Activated CD8-positive, alpha-beta memory T cell treated with anti-CD3 and anti-CD28 coated beads for 1 hour (primary cell): ENCODE measurements at regions not wholly inside any gene's neighbourhood (a gene's known extent, or its start where the extent isn't known, plus 50 kb on each side); places are given as distances from the start of the nearest gene placed in this dataset.
"Not testable (repeated sequence)": the region's sequence is repeated elsewhere in the genome, so short reads cannot be mapped to it uniquely, and the experiment has no call there.

Source experiments
- DNase-seq, 2 donors: peaks; one replicate each; pipeline ENCODE4 v3.0.0-alpha.2; 2020; ENCODE audit warnings: low read depth in 1 of 2; ENCODE audit errors: extremely low read depth in 1 of 2

DNA sequence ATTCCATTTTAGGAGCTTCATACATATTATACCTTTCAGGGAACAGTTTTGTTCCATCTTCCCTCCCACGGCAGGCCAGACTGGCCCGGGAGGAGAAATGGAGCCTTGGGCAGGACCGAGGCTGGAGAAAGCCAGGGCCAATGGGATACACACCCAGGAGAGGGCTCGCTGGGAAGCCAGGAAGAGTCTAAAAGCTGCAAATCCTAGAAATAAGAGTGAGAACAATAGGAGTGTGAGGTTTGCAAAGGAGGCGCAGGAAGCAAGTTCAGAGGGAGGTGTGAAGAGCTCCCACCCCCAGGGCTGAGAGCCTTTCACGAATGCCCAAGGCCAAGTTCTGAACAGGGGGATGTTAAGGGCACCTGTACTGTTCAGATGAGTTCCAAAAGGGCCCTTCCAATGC, 67.5 kb upstream of the CPSF6 start:
- no peak for DNase-seq

DNA sequence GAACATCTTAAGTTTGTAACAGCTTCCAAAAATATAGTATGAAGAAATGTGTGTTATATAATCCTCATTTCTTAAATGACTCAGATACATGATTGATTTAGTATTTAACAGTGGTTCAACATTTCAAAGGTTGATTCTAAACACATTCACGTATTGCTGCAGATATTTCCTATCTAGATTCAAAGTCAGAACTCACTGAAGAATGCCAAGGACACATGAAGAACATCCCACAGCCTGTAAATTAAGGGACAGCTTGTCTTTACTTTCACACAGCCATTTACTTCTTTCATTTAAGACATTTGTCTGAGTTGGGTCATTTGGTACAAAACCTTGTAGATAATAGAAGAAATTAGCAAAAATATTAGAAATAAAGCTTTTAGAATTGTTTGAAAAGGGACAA, 66.9 kb upstream of the CPSF6 start:
- no peak for DNase-seq

DNA sequence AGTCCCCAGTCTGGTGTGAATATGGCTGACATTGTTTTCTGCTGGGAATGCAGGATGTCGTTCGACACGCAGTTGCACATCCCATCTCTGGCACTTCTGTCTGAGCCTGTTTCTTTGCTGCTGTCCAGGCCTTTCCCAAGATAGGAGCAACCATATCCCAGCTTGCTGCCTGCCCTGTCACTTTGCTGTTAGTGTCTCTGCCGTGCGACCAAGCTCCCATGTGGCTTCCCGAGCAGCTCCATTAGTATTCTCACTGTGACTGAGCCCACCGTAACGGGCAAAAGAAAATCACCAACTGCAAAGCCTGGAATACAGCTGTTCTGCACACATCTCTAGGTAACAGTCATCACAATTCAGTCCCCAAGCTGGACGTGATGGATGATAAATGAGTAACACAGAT, 66.0 kb upstream of the CPSF6 start:
- no peak for DNase-seq

DNA sequence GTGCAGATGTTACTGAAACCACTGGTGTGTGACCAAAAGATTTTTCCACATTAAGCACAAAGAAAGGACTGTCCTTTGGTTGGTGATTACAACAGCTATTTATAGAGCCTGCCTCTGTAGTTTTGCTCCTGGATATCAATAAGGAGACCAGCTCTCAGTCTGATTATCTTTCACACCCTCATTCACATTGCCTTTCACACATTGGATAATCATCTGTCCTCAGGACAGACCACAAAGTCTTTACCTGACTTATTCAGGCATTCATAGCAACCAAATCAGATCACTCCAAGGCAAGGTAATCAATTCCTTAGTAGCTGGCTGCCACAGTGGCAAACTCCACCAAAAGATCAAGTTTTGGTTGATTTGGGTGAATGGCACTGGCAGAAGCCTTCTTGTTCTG, 59.6 kb upstream of the CPSF6 start:
- no peak for DNase-seq

DNA sequence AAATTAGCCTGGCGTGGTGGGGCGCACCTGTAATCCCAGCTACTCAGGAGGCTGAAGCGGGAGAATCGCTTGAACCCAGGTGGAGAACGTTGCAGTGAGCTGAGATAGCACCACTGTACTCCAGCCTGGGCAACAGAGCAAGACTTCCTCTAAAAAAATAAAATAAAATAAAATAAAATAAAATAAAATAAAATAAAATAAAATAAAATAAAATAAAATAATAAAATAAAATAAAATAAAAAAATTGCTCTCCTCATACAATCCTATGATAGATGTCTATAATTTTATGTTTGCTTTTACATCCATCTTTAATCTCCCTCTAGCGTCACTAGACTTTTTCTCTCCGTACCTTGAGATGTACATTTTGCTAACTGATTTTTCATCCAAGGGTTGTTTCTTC, 51.8 kb upstream of the CPSF6 start:
- not testable (repeated sequence) for DNase-seq

DNA sequence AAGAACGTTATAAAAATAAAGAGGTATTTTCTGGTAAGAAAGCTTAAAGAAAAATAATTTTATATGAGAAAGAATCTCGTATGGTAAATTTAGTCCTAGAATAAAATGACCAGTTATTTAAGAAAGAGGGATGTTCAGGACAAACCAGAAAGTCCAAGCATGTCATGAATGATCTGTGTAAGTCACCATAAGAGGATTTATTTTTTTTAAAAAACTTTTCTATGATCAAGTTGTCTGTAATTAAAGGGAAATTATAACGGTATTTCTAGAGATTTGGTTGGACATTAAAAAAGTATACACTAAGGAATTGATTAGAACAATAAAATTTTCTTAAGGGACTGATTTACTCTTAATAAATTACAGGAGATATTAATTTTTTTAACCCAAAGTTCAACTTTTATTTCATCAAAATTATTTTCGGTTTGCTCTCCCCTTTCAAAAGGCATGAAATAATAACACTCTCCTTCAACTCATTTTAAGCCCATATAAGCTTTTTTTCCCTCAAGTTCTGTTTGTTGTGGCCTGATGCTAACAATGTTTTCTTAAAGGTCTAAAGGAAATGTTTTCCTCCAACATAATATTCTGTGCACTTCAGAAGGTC, 49.9 kb upstream of the CPSF6 start:
- DNase-seq, result no peak
